ENCODE measurements at regions not wholly inside any gene's neighbourhood (a gene's known extent, or its start where the extent isn't known, plus 50 kb on each side); places are given as distances from the start of the nearest gene placed in this dataset.

DNA sequence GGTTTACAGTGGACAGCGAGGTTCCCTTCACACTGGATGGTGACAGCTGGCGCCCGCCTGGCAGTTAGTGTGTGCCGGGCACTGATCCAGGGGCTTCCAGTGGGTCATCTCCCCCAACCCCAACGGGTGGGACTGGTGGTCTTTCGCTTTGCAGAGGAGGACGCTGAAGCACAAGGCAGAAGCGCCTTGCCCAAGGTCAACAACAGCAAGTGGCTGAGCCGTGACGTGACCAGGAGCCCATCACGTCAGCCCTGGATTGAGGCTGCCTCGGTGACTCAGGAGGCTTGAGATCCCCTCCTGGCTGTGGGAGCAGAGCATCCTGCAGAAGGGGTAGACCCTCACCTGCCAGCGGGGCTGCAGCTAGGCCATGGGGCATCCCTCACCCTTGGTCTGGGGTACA lies 215.3 kb downstream of the RBFOX3 start:
- TF ChIP-seq, protein P1, sequence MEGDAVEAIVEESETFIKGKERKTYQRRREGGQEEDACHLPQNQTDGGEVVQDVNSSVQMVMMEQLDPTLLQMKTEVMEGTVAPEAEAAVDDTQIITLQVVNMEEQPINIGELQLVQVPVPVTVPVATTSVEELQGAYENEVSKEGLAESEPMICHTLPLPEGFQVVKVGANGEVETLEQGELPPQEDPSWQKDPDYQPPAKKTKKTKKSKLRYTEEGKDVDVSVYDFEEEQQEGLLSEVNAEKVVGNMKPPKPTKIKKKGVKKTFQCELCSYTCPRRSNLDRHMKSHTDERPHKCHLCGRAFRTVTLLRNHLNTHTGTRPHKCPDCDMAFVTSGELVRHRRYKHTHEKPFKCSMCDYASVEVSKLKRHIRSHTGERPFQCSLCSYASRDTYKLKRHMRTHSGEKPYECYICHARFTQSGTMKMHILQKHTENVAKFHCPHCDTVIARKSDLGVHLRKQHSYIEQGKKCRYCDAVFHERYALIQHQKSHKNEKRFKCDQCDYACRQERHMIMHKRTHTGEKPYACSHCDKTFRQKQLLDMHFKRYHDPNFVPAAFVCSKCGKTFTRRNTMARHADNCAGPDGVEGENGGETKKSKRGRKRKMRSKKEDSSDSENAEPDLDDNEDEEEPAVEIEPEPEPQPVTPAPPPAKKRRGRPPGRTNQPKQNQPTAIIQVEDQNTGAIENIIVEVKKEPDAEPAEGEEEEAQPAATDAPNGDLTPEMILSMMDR (IDR thresholded peaks at IDR 0.05; ENCODE audit: low read depth, low read length) = no peak
- TF ChIP-seq POLR2A (IDR thresholded peaks at IDR 0.05; ENCODE audit: extremely low read depth, insufficient read length) (no peak), MYC (IDR thresholded peaks at IDR 0.05; ENCODE audit: low read depth, low read length) (no peak)
- TF ChIP-seq, protein P2, sequence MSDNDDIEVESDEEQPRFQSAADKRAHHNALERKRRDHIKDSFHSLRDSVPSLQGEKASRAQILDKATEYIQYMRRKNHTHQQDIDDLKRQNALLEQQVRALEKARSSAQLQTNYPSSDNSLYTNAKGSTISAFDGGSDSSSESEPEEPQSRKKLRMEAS (IDR thresholded peaks at IDR 0.05; ENCODE audit: low read depth, low read length) = no peak
